ENCODE measurements at regions not wholly inside any gene's neighbourhood (a gene's known extent, or its start where the extent isn't known, plus 50 kb on each side); places are given as distances from the start of the nearest gene placed in this dataset.
"Not testable (repeated sequence)": the region's sequence is repeated elsewhere in the genome, so short reads cannot be mapped to it uniquely, and the experiment has no call there.

DNA sequence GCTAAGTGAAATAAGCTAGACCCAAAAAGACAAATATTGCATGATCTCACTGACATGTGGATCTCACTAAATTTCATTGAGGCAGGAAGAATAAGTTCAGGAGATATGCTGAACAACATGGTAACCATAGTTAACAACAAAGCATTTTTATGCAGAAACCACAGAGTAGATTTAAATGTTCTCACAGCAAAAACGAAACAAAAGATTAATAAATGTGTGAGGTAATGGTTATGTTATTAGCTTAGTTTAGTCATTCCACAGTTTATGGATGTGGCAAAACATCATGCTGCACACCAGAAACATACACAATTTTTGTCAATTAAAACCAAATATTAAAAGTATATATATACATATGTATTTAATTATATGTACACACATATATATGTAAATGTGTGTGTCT lies 765.8 kb downstream of the SLITRK5 start:
- no peak for DNase-seq

DNA sequence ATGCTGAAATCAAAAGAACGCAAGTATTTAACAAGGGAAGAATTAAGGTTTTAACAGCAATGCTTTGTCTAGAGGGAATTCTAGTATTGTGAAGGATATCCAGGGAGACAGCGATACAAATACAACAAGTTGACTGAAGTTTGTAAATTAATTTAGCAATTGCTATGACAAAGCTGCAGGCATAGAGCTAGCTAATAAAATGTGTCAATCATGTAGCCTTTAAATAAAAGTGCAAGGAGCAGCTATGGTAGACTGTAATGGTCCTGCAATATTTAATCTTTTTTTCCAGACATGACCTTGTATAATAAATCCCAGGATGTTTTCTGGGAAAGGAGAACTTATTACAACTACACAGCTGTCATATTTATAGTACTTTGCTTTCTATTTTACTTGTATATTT lies 779.3 kb downstream of the SLITRK5 start:
- DNase-seq, result no peak

DNA sequence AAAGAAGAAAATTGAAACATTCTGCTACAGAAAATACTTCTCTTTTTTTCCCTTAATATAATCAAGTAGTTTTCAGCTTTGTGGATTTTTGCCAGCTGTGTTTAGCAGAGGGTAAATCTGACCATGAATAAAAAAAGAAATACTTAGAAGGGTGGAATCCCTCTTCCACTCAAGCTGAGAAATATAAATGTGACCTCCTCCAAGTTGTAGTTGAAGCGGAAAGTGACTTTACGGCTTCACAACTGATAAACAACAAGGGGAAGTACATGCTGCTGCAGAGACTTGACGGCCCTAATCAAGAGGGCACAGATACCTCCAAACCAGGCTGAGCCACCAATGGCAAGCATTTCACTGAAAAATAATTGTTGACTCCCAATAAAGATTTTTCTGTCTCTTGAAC lies 785.0 kb downstream of the SLITRK5 start:
- DNase-seq, result no peak

DNA sequence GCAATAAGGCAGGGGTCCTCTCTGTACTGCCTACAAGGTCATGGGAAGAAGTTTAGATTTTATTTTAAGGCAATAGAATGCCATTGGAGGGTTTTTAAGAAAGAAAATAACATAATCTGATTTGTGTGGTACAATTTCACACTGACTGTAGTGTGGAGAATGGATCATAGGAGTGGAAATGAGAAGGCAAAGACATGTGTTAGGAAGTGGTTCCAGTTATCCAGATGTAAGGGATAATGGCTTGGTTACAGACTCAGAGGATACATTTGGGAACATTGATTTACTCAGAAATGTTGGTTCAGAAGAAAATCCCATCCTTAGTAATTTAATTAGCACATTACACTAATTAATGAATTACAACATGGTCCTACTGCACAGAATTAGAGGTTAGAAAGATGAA lies 788.2 kb downstream of the SLITRK5 start:
- DNase-seq, result no peak

DNA sequence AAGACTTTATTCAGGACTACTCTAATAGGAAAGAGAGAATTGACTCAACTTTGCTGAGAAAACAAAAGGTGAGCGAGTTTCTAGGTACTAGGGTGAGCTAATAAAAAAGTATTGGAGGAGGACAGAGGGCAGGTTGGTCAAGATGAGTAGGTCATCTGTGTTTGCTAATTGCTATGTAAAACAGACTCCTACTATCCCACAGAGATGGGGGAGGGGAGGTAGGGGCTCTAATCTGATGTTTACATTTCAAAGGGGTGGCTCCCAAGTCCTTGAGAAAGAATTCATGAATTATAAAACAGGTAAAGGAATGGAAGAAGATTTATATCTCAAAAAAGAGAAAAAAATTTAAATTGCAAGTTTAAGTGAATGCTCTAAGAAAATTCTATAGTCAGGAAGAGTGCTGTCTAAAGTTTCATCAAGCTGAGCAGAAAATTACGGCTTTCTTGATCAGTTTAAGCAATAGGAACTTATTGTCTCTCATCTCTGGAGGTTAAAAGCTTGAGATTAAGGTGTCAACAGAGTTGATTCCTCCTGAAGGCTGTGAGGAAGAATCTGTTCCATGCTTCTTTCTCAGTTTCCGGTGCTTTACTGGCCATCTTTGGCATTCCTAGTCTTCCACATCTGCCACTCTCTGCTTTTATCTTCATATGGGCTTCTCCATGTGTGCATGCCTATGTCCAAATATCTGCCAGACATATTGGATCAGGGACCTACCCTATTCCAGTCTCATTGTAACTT lies 790.3 kb downstream of the SLITRK5 start:
- no peak for DNase-seq

DNA sequence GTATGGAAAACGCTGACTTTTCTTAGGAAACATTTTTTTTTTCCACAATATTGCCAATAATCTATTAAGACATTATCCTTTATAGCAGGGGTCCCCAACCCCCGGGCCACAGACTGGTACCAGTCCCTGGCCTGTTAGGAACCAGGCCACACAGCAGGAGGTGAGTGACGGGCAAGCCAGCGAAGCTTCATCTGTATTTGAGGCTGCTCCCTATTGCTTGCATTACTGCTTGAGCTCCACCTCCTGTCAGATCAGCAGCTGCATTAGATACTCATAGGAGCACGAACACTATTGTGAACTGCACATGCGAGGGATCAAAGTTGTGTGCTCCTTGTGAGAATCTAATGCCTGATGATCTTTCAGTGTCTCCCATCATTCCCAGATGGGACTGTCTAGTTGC lies 793.7 kb downstream of the SLITRK5 start:
- DNase-seq, result no peak

DNA sequence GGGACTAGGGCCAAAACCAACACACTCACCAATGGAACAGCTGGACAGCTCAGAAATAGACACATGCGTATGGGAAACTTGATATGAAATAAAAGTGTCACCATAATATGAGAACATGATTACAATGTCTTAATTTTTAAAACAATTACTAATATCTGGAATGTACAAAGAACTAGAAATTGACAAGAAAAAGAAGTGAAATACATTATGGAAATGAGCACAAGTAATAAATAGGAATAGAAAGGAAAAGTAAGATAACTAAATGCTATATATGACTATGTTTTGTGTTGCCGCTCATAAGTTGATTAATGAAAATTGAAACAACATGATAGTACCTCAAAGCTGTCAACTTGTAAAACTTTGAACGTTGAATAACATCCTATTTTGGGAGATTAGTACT lies 801.1 kb downstream of the SLITRK5 start:
- no peak for DNase-seq

DNA sequence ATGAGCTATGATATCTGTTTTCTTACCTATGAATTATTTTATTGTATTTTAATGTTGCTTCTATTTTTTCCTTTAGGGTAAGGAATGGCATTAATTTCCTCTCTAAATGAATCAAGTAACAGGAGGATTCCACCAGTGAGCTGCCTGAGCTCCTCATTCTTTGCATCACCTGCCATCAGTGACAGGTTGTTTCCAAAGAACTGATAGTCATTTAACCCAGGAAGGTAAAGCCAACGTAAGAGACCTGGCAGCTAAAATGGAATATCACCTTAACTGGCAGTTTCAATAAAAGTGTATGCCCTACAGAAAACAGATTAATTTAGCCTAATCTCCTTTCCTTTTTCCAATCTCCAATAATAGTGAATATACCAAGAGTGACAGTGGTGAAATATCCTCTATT lies 812.0 kb downstream of the SLITRK5 start:
- no peak for DNase-seq

DNA sequence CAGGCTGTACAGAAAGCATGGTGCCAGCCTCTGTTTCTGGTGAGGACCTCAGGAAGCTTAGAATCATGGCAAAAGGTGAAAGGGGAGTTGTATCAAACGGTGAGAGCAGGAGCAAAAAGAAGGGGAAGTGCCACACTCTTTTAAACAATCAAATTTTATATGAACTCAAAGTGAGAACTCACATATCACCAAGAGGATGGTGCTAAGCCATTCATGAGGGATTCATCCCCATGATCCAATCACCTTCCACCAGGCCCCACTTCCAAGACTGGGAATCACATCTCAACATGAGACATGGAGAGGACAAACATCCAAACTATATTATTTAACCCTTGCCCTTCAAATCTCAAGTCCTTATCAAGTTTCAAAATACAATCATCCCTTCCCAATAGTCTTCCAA lies 836.7 kb downstream of the SLITRK5 start:
- no peak for DNase-seq

DNA sequence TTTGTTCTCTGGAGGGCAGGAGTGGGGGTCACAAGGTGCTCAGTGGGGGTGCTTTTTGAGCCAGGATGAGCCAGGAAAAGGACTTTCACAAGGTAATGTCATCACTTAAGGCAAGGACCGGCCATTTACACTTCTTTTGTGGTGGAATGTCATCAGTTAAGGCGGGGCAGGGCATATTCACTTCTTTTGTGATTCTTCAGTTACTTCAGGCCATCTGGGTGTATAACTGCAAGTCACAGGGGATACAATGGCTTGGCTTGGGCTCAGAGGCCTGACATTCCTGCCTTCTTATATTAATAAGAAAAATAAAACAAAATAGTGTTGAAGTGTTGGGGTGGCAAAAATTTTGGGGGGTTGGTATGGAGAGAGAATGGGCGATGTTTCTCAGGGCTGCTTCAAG lies 841.8 kb downstream of the SLITRK5 start:
- not testable (repeated sequence) for DNase-seq

DNA sequence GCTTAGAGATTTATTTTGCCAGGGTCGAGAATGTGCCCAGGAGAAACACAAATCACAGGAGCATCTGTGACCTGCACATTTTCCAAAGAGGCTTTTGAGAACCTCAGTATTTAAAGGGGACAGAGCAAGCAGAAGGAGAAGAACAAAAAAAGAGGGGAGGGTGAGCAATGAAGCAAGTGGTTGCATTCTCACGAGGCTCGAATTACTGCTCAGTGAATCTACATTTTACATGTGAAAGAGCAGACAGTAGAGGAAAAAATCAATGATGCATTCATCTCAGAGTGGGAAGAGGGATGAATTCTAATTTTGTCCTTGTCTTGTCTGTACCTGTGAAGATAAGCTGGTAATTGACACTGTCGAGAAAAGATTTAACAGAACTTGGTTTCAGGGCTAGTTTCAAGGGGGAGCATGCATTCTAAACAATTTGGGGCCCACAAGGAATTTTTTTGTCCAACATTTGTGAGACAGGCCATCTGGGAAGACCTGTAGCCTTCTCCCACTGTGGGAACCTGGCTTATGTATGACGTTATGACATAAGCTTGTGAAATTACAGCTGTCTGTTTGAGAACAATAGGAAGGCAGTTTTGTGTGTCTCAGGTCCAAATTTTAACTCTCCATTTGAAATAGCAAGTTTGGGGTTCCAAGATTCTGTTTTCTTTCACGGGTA lies 855.1 kb downstream of the SLITRK5 start:
- DNase-seq, result no peak

DNA sequence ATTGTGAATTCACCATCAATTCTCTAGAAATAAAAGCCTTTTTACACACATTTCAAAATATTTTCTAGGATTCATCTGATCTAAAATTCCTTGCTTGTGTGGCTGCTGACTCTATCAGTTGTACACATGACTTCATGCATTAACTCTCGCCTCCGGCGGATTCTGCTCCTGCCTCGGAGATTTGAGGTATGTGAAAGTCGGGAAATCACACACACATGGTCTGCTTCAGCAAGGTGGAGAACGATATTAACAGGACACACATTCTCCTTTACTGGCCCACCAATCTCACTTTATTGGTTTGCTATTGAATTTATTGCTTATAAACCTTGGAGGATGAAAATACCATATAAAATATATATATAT lies 855.7 kb downstream of the SLITRK5 start:
- DNase-seq, result no peak

DNA sequence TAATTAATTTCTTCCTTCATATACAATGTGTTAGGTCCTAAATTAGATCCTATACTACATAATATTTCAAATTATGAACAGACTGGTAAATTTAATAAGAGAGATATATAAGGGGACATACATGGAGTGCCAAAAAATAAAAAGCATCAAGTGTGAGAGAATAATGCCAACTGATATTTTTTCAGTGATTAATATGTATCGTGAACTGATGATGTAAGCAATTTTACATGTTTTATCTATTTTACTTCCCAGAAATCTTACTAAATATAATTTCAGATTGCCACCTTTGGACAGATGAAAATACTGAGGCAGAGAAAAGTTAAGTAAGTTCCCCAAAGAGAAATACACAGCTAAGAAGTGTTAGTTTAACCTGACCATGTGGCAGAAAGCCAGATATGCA lies 870.8 kb downstream of the SLITRK5 start:
- no peak for DNase-seq

DNA sequence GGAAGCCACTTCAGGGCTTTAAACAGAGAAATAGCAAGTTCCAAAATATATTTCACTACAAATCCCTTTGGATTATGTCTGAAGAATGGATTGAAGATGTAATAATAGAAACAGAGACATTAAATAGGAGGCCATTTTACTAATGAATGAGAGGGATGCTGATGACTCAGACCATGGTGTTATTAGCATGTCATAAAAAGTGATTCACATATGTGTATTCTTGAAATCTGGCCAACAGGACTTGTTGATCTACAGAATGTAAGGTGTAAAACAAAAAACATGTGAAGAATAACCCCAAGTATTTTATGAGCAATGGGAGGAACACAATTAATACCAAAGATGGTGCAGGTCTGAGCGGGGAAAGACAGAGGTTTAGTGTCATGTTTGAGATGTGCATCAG lies 873.7 kb downstream of the SLITRK5 start:
- no peak for DNase-seq

DNA sequence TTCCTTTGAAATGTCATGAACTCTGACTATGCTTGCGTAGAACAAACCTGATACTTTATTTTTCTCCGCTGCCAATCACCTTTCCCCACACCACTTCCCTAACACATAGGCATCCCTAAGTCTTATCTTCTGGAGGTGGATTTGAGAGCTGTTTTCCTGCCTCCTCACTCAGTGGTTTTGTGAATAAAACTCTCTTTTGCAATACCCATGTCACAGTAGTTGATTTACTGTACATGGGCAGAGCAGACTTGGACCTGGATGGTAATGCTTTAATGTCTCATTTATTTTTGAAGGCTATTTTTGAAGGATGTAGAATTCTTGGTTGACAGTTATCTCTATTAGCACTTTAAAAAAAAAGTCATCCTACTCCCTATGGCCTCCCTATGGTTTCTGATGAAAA lies 881.8 kb downstream of the SLITRK5 start:
- DNase-seq, result no peak

DNA sequence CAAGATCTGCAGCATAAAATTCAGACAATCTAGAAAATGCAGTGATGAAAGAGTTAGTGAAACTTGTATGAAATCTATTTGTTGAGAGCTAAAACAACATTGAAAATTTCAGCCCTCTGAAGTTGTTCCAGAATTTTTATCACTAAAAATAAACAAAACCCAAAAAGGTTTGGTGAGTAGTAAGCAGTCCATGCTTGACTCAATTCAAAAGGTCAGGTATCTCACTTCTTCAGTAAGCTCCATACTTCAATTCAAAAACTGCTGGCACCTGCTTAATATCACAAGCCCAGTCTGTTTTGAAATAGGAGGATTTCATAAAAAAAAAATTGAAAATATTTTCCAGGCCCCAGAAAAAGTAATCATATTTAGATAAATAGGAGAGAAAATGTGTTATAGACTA lies 894.4 kb downstream of the SLITRK5 start:
- DNase-seq, result no peak

DNA sequence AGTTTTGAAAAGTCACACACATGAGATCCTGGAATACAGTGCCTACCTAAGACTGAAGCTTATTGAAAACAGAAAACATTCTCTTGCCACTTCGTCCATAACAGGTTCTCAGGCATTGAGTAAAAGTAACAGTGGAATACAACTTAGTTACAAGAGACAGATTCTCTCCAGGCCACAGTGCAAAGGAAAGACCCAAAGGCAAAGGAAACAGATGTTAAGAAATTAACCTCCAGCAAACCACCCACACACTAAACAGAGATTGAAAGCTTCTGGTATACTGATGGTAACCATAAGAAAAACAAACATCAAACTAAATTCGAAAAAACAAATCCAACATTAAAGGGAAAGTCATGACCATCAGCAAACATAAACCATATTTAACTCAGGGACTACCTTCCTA lies 914.7 kb downstream of the SLITRK5 start:
- DNase-seq, result no peak

DNA sequence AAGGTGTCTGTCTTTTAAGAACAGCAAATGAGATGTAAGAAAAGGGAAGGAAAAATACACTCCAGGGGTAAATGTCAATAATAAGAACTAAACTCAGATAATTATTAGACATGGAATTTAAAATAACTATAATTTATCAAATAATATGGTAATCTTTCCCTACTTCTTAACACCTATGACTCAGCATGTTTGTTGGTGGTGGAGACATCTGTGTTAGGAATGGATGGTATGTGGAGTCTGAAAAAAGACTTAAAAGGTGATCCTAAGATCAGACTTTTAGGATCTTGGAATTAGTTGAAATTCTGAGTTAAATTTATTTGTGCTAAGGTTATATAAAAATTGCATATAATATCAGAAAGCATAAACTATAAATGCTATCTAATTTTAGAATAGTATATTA lies 915.1 kb downstream of the SLITRK5 start:
- DNase-seq, result no peak

DNA sequence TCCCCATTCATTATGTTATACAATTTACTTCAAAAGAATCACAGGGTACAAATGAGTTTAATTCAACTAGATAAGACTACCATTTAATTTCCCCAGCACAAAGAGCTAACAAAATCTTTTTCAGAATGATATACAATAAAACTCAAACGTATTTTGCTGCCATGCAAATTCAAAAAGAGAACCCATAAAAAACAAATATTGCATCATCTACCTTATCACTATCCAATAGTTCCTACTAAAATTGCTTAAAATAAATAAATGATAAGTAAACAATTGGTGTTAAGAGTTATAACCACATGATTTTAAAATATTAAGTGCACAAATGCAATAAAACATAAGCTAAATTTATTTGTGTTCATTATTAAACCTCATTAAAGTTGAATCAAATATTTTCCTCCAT lies 919.4 kb downstream of the SLITRK5 start:
- DNase-seq, result no peak

DNA sequence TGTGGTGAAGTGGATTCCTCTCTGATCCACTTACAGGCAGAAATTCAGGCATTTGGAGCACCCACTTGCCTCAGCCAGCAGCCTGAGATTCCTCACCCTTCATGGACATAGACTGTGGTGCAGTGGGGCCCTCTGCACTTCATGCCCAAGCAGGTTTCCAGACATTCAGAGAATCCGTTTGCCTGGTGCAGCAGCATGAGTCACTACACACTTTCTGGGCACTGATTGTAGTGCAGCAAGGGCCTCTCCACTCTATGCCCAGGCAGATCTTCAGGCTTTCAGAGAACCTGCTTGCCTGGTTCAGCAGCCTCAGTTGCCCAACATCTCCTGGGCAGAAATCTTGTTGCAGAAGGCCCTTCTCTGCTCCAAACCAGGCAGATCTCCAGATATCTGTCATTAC lies 920.9 kb downstream of the SLITRK5 start:
- no peak for DNase-seq

DNA sequence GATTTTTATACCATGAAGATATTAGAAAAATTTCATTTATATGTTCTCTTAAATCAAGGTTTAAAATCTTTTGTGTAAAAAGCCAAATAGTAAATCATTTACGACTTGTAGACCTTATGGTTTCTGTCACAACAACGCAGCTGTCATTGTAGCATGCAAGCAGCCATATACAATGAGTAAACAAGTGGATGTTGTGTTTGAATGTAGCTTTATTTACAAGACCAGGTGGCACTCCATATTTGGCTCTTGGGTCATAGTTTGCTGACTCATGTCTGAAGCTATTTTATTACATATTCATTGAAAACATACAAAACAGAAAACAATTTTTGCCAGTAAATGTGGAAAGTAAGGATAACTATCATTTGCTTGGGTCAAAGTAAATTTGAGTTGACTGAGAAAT lies 930.8 kb downstream of the SLITRK5 start:
- no peak for DNase-seq

DNA sequence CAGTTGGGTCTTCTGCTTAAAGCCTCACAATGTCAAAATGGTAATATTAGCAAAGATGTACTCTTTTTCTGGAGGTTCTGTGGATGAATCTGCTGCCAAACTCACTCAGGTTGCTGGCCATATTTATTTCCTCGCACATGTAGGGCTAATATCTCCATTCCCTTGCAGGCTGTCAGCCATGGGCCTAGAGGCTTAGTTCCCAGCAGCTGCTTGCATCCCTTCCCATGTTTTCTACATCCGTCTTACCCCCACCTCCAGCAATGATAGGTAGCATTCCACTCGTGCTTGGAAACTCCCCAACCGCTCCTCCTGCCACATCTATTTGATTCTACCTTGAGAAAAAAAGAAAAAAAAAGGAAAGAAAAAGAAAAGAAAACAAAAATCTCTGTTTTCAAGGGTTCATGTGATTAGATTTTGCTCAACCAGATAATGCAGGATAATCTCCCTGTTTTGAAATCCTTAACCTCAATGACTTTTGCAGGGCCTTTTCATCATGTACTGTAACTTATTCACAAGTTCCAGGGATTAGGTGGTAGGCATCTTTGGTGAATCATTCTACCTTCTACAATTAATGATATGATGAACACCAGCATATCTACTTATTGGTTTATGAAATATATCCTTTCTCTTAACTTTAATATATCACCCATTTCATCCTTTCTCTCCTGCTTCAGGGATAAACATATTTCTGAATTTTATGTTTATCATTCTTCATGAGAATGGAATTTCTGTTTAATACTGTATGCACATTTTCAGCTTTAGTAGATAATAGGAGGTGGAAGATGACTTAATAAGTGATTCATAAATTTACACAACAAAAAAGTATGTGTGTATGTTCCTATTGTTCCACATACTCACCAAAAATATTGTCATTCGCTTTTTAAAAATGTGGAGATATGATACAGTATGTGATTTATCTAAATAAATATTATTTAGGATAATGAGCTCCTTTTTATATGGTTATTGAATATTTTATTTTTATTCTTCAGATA lies 931.9 kb downstream of the SLITRK5 start:
- no peak for DNase-seq

DNA sequence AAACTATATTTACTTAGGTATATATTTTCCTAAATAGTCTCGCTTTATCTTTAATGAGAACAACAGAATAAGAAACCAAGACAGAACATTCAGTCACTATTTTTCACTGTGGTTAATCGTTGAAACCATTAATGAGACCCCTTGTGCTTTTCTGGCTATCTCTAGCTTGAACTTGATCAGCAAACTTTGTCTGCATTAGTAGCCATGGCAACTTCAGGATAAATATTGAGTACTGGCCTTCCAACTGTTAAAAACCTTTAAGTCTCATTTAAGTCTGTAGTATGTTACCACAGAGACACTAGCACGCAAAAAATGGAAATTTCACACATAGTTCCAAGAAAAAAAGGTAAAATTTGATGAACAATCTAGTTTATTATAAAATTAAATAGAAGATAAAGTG lies 946.0 kb downstream of the SLITRK5 start:
- no peak for DNase-seq
